WTC11 (cell line): ENCODE measurements at regions not wholly inside any gene's neighbourhood (a gene's known extent, or its start where the extent isn't known, plus 50 kb on each side); places are given as distances from the start of the nearest gene placed in this dataset.

Experiments
- ATAC-seq: fragments of 200-7000 bp; cut with Tn5 transposase; 2 replicates; pipeline ENCODE4 v1.10.0; 2021; ENCODE audit warnings: mild to moderate bottlenecking, moderate library complexity
- CTCF ChIA-PET: fragments of 300-600 bp; sonication (Branson Sonifier 250); formaldehyde crosslinking; loops from one replicate; lab custom pipeline; 2021; ENCODE audit warnings: antibody characterized with exemption; lab: Charles Lee
- POLR2A ChIA-PET: fragments of 350-600 bp; sonication (Branson Sonifier 250); formaldehyde crosslinking; loops from one replicate; lab custom pipeline; 2021; ENCODE audit warnings: antibody characterized with exemption; lab: Charles Lee
- DNase-seq: peaks from one replicate; pipeline ENCODE4 v3.0.0; 2021; ENCODE audit warnings: low spot score
- H3K27ac Mint-ChIP-seq: 2 replicates; pipeline ENCODE4 v1.8.0; 2021; ENCODE audit warnings: mixed read lengths
- H3K27me3 Mint-ChIP-seq: 2 replicates; pipeline ENCODE4 v1.8.0; 2021; ENCODE audit warnings: low read depth, mild to moderate bottlenecking, moderate library complexity, mixed read lengths
- H3K36me3 Mint-ChIP-seq: 2 replicates; pipeline ENCODE4 v1.8.0; 2021; ENCODE audit warnings: mixed read lengths
- H3K4me1 Mint-ChIP-seq: 2 replicates; pipeline ENCODE4 v1.8.0; 2022; ENCODE audit warnings: mixed read lengths
- H3K4me3 Mint-ChIP-seq: 2 replicates; pipeline ENCODE4 v1.8.0; 2021; ENCODE audit warnings: mild to moderate bottlenecking, moderate library complexity, mixed read lengths
- H3K9me3 Mint-ChIP-seq: 2 replicates; pipeline ENCODE4 v1.8.0; 2021; ENCODE audit warnings: mixed read lengths
- AR ChIP-seq: fragments of 250-450 bp; sonication (Bioruptor Pico); IDR thresholded peaks from 2 replicates; pipeline ENCODE4 v1.9.0; 2021; ENCODE audit warnings: mild to moderate bottlenecking
- ATF3 ChIP-seq: sonication (generic); formaldehyde crosslinking; conservative IDR thresholded peaks from 2 replicates; pipeline ENCODE4 v1.8.1; 2022; ENCODE audit warnings: mild to moderate bottlenecking, missing genetic modification reagents
- CBFB ChIP-seq: sonication (generic); formaldehyde crosslinking; IDR thresholded peaks from 2 replicates; pipeline ENCODE4 v1.8.1; 2022; ENCODE audit warnings: mild to moderate bottlenecking, low read depth, missing genetic modification reagents
- CREB1 ChIP-seq: sonication (generic); formaldehyde crosslinking; IDR thresholded peaks from 2 replicates; pipeline ENCODE4 v1.8.0; 2023; ENCODE audit warnings: mild to moderate bottlenecking, missing genetic modification reagents
- CREM ChIP-seq: sonication (generic); formaldehyde crosslinking; IDR thresholded peaks from 2 replicates; pipeline ENCODE4 v1.8.1; 2022; ENCODE audit warnings: mild to moderate bottlenecking, missing genetic modification reagents, moderate library complexity
- CTCF ChIP-seq: fragments of 200-600 bp; IDR thresholded peaks from 2 replicates; pipeline ENCODE4 v1.8.0; 2022; ENCODE audit warnings: antibody characterized with exemption
- FOXJ3 ChIP-seq: sonication (generic); formaldehyde crosslinking; IDR thresholded peaks from 2 replicates; pipeline ENCODE4 v1.9.0; 2021; ENCODE audit warnings: missing genetic modification reagents, mild to moderate bottlenecking, borderline replicate concordance
- GABPB1 ChIP-seq: sonication (generic); formaldehyde crosslinking; IDR thresholded peaks from 2 replicates; pipeline ENCODE4 v1.8.1; 2023; ENCODE audit warnings: mild to moderate bottlenecking, missing genetic modification reagents
- IRF2 ChIP-seq: sonication (generic); formaldehyde crosslinking; IDR thresholded peaks from 2 replicates; pipeline ENCODE4 v1.8.0; 2022; ENCODE audit warnings: low read depth, missing genetic modification reagents, borderline replicate concordance
- MLX ChIP-seq: sonication (generic); formaldehyde crosslinking; IDR thresholded peaks from 2 replicates; pipeline ENCODE4 v1.8.1; 2023; ENCODE audit warnings: mild to moderate bottlenecking, missing genetic modification reagents, moderate library complexity
- NR2C2 ChIP-seq: sonication (generic); formaldehyde crosslinking; IDR thresholded peaks from 2 replicates; pipeline ENCODE4 v1.8.0; 2022; ENCODE audit warnings: mild to moderate bottlenecking, missing genetic modification reagents
- PRDM15 ChIP-seq: sonication (generic); formaldehyde crosslinking; IDR thresholded peaks from 2 replicates; pipeline ENCODE4 v1.8.0; 2022; ENCODE audit warnings: missing genetic modification reagents
- PREB ChIP-seq: sonication (generic); formaldehyde crosslinking; IDR thresholded peaks from 2 replicates; pipeline ENCODE4 v1.8.1; 2022; ENCODE audit warnings: mild to moderate bottlenecking, missing genetic modification reagents, moderate library complexity, borderline replicate concordance
- PRRX2 ChIP-seq: fragments of 250-450 bp; sonication (Bioruptor Pico); IDR thresholded peaks from 2 replicates; pipeline ENCODE4 v1.8.0; 2021; ENCODE audit warnings: mild to moderate bottlenecking
- SMAD3 ChIP-seq: sonication (generic); formaldehyde crosslinking; IDR thresholded peaks from 2 replicates; pipeline ENCODE4 v1.8.0; 2022; ENCODE audit warnings: missing genetic modification reagents, mild to moderate bottlenecking, borderline replicate concordance
- TCF7 ChIP-seq: sonication (generic); formaldehyde crosslinking; IDR thresholded peaks from 2 replicates; pipeline ENCODE4 v1.8.0; 2022; ENCODE audit warnings: mild to moderate bottlenecking, low read depth, missing genetic modification reagents, moderate library complexity
- ZBTB21 ChIP-seq: sonication (generic); formaldehyde crosslinking; IDR thresholded peaks from 2 replicates; pipeline ENCODE4 v1.8.1; 2023; ENCODE audit warnings: mild to moderate bottlenecking, missing genetic modification reagents, borderline replicate concordance
- ZBTB43 ChIP-seq: sonication (generic); formaldehyde crosslinking; IDR thresholded peaks from 2 replicates; pipeline ENCODE4 v1.8.1; 2023; ENCODE audit warnings: mild to moderate bottlenecking, missing genetic modification reagents
- ZMAT4 ChIP-seq: fragments of 250-450 bp; sonication (Bioruptor Pico); IDR thresholded peaks from 2 replicates; pipeline ENCODE4 v1.9.0; 2021; ENCODE audit warnings: mild to moderate bottlenecking
- ZNF232 ChIP-seq: sonication (generic); formaldehyde crosslinking; IDR thresholded peaks from 2 replicates; pipeline ENCODE4 v1.8.0; 2022; ENCODE audit warnings: mild to moderate bottlenecking, missing genetic modification reagents
- ZNF263 ChIP-seq: sonication (generic); formaldehyde crosslinking; IDR thresholded peaks from 2 replicates; pipeline ENCODE4 v1.8.1; 2022; ENCODE audit warnings: low read depth, mild to moderate bottlenecking, moderate library complexity, missing genetic modification reagents
- ZNF423 ChIP-seq: fragments of 250-450 bp; sonication (Bioruptor Pico); IDR thresholded peaks from 2 replicates; pipeline ENCODE4 v2.1.2; 2022; ENCODE audit warnings: mild to moderate bottlenecking, moderate library complexity
- ZNF512 ChIP-seq: sonication (generic); formaldehyde crosslinking; IDR thresholded peaks from 2 replicates; pipeline ENCODE4 v1.8.1; 2022; ENCODE audit warnings: missing genetic modification reagents, borderline replicate concordance

- no peak for DNase-seq
- H3K4me1 Mint-ChIP-seq = peaks cover 10% of the 10 kb centered on the region
- H3K27ac Mint-ChIP-seq = no peak overlapping the region
- H3K36me3 Mint-ChIP-seq = no peaks in the 10 kb centered on the region
- H3K4me3 Mint-ChIP-seq = no peak overlapping the region
- TF ChIP-seq ATF3 (CRISPR knock-in tag) = no peak
- no peak for TF ChIP-seq SMAD3 (CRISPR knock-in tag)
- no peak for TF ChIP-seq GABPB1 (CRISPR knock-in tag)
- no peak for TF ChIP-seq FOXJ3 (CRISPR knock-in tag)
- no peak for TF ChIP-seq MLX (CRISPR knock-in tag)
- no peak for TF ChIP-seq NR2C2 (CRISPR knock-in tag)
- TF ChIP-seq ZNF423 = no peak
- no peak for TF ChIP-seq ZNF512 (CRISPR knock-in tag)
- no peak for TF ChIP-seq TCF7
- no peak for TF ChIP-seq CREB1 (CRISPR knock-in tag)
- no peak for TF ChIP-seq IRF2 (CRISPR knock-in tag)
- no peak for TF ChIP-seq PREB (CRISPR knock-in tag)
- H3K27me3 Mint-ChIP-seq = no peaks in the 10 kb centered on the region
- no peak for ATAC-seq
- H3K9me3 Mint-ChIP-seq = no peaks in the 10 kb centered on the region
- ChIA-PET CTCF (no interaction called here), POLR2A (no interaction called here)
Observed at GRCh38 chr2:52452201-52452600, 1315.4 kb upstream of the CHAC2 start.

- no peaks in the 10 kb centered on the region for H3K9me3 Mint-ChIP-seq
- H3K36me3 Mint-ChIP-seq = no peaks in the 10 kb centered on the region
- ChIA-PET POLR2A (no interaction called here), CTCF (no interaction called here)
- no peak overlapping the region for H3K27ac Mint-ChIP-seq
- H3K4me1 Mint-ChIP-seq = peaks cover 6% of the 10 kb centered on the region
- no peak for ATAC-seq
- H3K4me3 Mint-ChIP-seq = no peak overlapping the region
- H3K27me3 Mint-ChIP-seq = no peaks in the 10 kb centered on the region
- DNase-seq = no peak
- TF ChIP-seq AR (CRISPR knock-in tag) (no peak), CTCF (no peak), ZNF263 (no peak), ZBTB21 (CRISPR knock-in tag) (no peak), CREM (CRISPR knock-in tag) (no peak), PRRX2 (CRISPR knock-in tag) (no peak), ZMAT4 (no peak), ZNF232 (CRISPR knock-in tag) (no peak), CBFB (CRISPR knock-in tag) (no peak), ZBTB43 (CRISPR knock-in tag) (no peak), PRDM15 (no peak)
Observed at GRCh38 chr2:52445686-52446085, 1321.9 kb upstream of the CHAC2 start.
